Posterior vena cava (tissue), 2 donors: ENCODE measurements at regions not wholly inside any gene's neighbourhood (a gene's known extent, or its start where the extent isn't known, plus 50 kb on each side); places are given as distances from the start of the nearest gene placed in this dataset.

ENCODE experiments used
- DNase-seq: peaks from one replicate; pipeline ENCODE4 v3.0.0-alpha.2; 2020; ENCODE audit warnings: low spot score
- intact Hi-C, 2 donors: fragments of 100-400 bp; cut with DNase I; formaldehyde crosslinking; loops; one replicate each; pipeline versions ENCODE4 v1.14.1 to v1.14.2; 2022 to 2023
- donor health status: DM: yes; HTN: yes; CAD: no.
- donor health status: DM: yes; HTN: yes; CAD: no.

DNA sequence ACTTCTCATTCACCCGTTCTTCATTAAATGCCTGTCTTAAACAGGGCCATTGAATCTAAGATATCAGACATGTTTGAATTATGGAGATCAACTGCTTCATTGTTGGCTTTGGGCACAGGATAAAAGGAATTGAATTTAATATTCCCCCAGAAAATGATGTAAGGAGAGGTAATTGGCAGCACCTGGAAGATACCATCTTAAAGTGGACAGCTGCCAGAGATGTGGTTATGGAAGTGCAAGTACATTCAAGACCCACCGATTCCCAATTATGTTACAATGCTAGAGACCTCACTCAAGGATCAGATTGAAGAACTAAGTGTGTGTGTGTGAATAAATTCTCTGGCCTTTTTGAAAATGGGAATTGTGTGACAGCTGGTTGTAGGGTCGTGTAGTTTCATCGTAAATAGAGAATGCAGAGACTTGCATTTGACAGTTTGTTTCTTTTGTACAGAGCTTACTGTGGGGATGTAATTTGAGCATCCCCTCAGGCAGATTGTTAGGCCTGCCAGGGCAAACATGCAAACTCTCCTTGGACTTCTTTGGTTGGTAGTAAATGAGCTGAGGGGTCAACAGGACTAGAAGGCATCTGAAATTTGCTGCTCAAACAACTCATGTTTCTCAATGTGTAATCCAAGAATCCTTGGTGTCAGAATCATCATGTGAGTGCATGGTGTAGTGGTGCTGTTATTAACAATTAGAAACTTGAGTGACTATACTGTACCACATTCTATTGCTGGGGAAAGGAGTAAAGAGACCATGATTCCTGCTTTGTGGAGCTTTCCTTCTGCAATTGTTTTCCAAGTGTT lies 359.2 kb upstream of the THRB start:
- intact Hi-C loops: no loop called here
- DNase-seq: no peak

GRCh38 chr3:24854748-24855147 lies 360.1 kb upstream of the THRB start:
- intact Hi-C loops: no loop called here
- no peak for DNase-seq

- intact Hi-C loops: no loop called here
- DNase-seq: no peak
Observed at GRCh38 chr3:24857945-24858344, 363.3 kb upstream of the THRB start.

DNA sequence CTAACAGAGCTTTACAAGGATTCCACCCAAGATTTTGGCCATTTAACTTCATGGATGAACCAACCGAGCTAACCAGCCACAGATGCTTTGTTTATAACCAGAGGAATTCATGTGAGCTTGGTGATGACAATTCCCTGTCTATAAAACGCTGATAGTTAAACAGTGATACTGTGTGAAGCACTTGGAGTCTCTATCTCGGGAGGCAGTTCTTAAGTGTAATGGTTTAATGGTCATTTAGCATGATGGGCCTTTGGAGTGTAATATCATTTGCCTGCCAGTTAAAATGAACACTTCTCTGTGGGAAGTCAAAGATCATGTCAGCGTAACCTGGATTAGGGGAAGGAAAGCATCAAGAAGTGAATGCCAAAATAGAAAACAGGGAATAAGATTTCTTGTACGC lies 368.6 kb upstream of the THRB start:
- no peak for DNase-seq
- intact Hi-C loops: loop anchor here in 1 of 2 donors (5.0 kb wide), 1 partner anchor 279 kb away; no protein-coding TSS in a partner anchor

- no peak for DNase-seq
- intact Hi-C loops: loop anchor here in 1 of 2 donors (5.0 kb wide), 1 partner anchor 1810 kb away; no protein-coding TSS in a partner anchor
Observed at GRCh38 chr3:24867783-24868182, 373.1 kb upstream of the THRB start.

DNA sequence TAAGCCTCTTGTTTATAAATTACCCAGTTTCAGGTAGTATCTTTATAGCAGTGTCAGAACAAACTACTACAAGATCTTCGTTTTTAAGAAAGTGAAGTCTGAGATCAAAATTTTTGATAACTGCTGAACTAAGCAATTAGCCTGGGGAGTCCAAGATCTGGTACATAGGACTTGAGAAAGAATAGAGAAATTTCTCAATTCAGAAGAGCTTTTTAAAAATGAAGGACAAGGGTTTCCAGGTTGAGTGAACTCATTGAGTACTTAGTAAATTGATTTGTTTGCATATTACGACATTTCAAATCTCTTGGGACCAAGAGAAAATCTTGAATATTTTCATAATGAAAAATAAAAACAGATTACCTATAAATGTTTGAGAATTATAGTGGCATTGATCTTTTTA lies 386.6 kb upstream of the THRB start:
- intact Hi-C loops: no loop called here
- DNase-seq: no peak

DNA sequence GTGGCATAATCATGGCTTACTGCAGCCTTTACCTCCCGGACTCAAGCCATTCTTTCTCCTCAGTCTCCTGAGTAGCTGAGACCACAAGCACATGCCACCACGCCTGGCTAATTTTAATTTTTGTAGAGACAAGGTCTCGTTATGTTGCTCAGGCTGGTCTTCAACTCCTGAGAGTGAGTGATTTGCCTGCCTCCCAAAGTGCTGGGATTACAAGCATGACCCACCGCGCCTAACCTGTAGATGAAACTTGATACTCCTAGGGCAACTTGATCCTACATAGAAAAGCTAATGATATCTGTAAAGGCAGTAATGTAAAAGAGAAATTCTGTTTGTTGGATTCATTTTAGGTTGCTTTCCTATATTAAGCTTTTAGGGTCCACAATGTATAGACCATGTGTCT lies 391.9 kb upstream of the THRB start:
- intact Hi-C loops: no loop called here

DNA sequence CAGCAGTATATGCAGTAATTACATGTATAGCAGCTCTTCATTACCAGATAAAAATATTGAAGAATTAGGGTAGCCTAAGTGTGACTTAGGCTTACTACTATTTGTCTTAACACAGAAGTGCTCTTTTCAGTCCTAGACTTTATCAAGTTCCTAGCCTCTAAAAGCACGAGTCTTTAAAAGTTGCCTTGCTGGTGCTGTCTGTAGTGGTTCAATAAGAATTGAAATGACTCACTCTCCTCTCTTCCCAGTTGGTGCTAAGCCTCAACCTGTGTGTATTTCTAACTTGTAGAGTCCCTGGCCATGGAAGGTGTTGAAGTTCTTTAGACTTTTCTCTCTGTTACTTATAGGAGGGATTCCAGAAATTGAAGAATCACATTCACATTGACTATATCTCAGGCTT lies 395.4 kb upstream of the THRB start:
- no peak for DNase-seq
- intact Hi-C loops: no loop called here

More for the DNA sequence above, 391.9 kb upstream of the THRB start:
- no peak for DNase-seq

DNA sequence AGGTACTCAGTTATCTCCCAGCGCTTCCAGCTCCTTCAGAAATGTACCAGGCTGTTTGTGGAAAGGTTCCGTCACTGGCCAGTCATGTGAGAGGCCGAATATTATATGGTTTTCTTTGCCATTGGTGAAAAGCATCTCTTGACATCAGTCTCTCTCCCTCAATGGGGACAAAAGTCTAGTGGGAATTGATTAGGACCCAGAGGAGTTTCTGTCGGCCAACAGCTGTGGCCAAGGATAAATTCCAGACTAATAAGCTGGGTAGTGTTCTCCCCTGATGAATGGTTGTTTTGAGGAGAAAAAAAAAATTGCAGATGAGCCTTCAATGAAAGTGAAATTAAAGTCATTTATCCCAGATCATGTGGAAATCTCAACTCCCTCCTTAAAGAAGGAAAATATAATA lies 404.7 kb upstream of the THRB start:
- intact Hi-C loops: no loop called here
- no peak for DNase-seq

DNA sequence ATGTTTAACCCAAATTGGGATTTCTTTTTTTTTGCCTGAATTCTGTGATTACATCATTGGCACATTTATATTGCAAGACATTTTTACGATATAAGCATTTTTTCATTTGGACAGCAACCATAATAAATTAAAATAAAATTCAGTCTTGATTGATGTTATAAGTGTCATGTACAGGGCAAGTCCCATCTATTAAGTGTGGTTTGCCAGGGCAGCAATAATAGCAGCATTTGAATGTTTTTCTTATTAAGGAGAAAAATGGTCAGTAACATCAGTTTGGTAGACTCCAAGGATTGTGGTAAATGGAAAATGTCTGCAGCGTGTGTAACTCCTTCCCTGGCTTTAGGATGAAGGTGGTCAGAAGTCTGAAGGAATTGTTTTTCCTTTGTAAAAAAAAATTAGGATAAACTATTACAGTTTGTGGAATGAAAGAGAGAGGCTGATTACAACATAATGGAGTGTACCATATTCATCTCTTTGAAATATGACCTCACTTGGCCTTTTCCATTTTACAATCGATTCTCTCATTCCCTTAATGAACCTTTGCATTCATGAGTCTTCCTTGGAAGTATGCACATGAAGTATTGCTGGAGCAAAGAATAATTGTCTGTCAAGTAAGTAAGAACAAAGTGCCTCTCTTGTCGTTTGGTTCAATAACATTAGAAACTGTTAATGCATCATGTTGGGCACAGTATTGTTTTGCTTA lies 405.4 kb upstream of the THRB start:
- DNase-seq: no peak
- intact Hi-C loops: no loop called here

DNA sequence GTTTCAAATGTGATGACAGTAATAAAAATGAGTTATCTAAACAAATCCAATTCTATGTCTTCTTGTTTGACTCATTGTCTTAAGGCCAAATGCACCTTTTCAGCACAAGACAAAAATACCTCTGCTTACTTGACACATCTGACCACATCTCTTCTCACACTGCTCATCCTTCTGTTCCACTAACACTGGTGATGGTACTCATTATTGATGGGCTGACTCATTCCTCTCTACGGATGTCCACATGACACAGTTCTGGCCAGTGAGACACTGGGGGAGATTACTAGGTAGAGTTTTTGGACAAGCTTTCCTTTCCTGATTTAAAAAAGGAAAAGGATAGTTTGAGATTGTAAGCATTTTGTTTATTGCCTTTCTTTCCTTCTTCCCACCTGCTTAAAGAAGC lies 410.6 kb upstream of the THRB start:
- no peak for DNase-seq
- intact Hi-C loops: no loop called here

DNA sequence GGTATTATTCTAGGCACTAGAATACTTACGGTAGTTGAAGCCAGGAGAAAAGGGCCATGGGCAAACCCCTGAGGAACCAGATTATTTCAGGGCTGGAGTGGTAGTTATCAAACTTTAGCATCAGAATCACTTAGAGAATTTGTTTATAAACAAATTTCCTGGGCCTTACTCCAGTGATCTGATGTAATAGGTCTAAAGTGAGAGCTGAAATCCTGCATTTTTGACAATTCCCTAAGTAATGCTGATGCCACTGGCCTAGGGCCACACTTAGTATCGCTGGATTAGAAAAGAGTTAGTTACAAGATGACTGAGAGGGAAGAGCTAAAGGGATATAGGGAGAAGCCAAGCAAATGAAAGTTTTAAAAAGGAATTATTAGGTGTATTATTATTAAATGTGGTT lies 412.5 kb upstream of the THRB start:
- DNase-seq: no peak
- intact Hi-C loops: no loop called here

DNA sequence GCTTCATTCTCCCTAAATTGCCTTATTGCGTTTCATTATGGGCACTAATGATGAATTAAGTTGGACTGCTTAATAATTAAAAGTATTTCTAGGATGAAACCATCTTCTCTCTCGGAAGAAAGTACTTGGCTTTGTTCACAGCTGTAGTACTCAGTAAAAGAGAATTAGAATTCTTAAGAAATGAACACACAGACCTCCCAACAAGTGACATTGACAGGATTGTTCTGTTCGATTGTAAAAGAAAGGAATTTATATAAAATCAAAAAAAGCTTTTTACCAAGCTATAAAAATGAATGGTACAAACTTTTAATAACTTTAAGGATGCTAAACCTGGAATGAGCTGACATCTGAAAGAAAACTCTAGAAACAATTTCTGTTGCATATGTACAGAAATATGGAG lies 416.4 kb upstream of the THRB start:
- DNase-seq: no peak
- intact Hi-C loops: no loop called here

DNA sequence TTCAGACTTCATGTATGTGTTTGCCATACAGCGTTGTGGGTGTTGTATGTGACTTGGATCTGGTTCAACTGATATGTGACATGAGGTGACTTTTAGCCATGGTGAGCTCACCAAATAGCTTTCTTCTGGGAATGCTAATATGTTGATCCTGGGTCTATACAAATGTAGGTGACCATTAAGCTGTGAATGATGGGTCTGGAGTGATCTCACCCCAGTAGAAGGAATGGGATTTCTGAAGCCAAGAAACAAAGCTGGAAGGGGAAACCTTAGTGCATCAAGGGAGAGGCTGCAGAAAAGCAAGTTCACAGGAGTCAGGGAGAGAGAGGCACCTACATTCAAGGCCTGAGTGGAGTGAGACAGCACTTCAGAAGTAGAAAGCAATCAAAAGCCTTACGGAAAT lies 421.0 kb upstream of the THRB start:
- intact Hi-C loops: no loop called here
- DNase-seq: no peak

DNA sequence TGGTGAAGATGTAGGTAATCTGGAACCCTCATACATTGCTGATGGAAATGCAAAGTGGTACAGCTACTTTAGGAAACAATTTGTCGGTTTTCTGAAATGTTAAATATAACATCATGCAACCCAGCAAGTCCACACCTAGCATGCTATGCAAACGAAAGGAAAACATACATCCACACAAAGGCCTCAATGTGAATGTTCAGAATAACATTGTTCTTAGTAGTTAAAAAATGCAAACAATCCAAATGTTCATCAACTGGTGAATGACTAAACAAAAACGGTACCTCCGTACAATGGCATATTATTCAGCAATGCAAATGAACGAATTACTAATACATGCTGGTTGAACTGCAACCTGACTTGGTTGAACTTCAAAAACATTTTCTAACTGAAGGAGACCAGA lies 423.3 kb upstream of the THRB start:
- intact Hi-C loops: no loop called here
- no peak for DNase-seq

DNA sequence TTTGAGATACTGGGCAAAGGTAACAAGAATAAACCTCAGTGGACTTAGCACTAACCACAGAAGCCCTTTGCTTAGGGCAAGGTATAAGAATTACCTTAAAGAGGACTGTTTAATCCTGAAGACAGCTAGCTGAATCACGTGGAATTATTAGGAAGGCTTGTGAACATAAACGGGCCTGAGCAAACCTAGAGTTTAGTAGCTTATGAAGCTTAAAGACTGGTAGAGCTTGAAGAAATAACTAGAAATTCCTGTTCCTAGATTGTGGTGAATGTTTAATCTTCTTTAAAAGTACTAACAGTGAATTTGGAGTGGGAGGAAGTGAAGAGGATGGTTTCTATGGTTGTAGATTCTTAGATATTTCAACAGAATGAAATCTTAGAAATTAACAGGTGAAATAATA lies 428.9 kb upstream of the THRB start:
- no peak for DNase-seq
- intact Hi-C loops: no loop called here

DNA sequence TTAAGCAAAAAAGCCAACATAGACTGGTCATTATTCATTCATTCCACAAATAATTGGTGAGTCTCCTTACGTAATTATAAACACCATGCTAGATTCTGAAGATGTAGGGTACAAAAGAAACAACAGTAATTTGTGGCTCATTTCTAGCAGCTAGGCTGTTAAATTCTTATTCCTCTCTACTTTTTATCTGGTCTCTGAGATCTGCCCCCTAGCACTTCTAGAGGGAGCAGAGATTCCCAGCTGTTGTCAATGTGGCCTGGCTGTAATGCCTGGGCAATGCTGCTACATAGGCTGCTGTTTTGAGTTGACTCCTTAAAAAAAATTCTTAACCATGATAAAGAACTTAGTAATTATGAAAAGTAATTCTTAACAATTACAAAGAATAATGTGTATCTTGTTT lies 434.9 kb upstream of the THRB start:
- no peak for DNase-seq
- intact Hi-C loops: no loop called here

GRCh38 chr3:24933401-24933800 lies 438.8 kb upstream of the THRB start:
- no peak for DNase-seq
- intact Hi-C loops: no loop called here

DNA sequence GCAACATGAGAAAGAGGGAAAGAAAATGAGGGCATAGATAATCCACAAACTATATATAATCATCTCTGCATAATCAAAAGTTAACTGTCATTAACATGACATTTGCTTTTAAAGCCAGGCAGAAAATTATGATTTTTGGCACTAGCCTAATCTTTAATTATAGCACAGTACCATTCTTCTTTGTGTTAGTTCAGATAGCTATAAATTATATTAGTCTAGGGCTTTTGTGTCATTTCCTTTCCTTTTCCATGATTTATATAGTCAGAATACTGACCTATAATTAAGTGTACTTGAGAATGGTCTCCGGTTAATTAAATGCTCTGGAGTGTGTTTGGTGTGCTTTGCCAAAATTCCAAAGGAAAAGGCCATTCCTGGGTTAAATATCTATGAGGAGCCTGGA lies 441.9 kb upstream of the THRB start:
- intact Hi-C loops: no loop called here

DNA sequence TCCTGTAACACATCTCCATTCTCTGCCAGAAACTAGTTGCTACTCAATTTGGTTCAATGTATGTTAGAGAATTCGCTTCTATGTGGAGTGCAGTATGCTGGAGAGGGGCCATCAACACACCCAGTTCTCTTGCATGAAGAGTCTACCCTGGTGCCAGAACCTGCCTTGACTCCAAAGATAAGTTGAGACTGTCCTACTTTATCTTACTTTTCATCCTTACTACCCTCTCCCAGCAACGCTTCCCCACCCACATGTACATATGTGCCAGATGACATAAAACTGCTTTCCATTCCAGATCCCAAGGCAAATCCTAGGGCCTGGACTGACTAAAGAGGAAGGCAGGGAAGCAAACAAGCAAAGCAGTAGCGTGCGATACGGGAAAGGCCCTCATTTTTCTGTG lies 442.6 kb upstream of the THRB start:
- no peak for DNase-seq
- intact Hi-C loops: no loop called here

More for the DNA sequence above, 441.9 kb upstream of the THRB start:
- DNase-seq: no peak

- intact Hi-C loops: no loop called here
- DNase-seq: no peak
Observed at GRCh38 chr3:24937780-24938179, 443.1 kb upstream of the THRB start.
